HEK293 (cell line): ENCODE measurements at regions not wholly inside any gene's neighbourhood (a gene's known extent, or its start where the extent isn't known, plus 50 kb on each side); places are given as distances from the start of the nearest gene placed in this dataset.

Experiments
- ZBTB7A ChIP-seq: fragments of 450-650 bp; formaldehyde crosslinking; IDR thresholded peaks from 2 replicates; pipeline ENCODE4 v1.5.1; 2016; ENCODE audit warnings: low read depth, missing biosample characterization, missing genetic modification characterization
- ZNF501 ChIP-seq: fragments of 450-650 bp; formaldehyde crosslinking; IDR thresholded peaks from 2 replicates; pipeline ENCODE4 v1.5.1; 2016; ENCODE audit warnings: missing biosample characterization, missing genetic modification characterization
- TF ChIP-seq, protein P1 (sequence below): fragments of 450-650 bp; formaldehyde crosslinking; optimal IDR thresholded peaks from 2 replicates; pipeline ENCODE3; 2016; ENCODE audit warnings: missing biosample characterization, mild to moderate bottlenecking, missing genetic modification characterization
- TF ChIP-seq, protein P2 (sequence below): fragments of 450-650 bp; formaldehyde crosslinking; IDR thresholded peaks from 2 replicates; pipeline ENCODE4 v1.5.1; 2016; ENCODE audit warnings: missing biosample characterization, missing genetic modification characterization
- TF ChIP-seq, protein P3 (sequence below): fragments of 450-650 bp; IDR thresholded peaks from 2 replicates; pipeline ENCODE4 v1.5.1; 2018; ENCODE audit warnings: missing biosample characterization, mild to moderate bottlenecking, missing genetic modification characterization

DNA sequence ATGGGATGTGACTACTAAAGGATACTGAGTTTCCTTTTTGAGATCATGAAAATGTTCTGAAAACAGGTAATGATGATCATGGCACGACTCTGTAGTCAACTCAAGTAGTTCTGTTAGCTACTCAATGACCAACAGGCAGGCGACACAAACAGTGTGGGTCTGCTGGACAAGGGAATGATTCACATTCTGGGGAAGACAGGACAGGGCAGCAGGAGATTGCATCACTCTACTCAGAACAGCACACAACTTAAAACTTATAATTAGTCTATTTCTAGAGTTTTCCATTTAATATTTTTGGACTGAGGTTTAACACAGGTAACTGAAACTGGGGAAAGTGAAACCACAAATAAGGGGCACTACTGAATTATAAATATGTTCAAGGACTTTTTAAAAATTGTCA, 365.2 kb downstream of the PRDM5 start:
- TF ChIP-seq ZNF501 (tag by site-specific recombination) (no peak), ZBTB7A (tag by site-specific recombination) (no peak)
- TF ChIP-seq, protein P1, sequence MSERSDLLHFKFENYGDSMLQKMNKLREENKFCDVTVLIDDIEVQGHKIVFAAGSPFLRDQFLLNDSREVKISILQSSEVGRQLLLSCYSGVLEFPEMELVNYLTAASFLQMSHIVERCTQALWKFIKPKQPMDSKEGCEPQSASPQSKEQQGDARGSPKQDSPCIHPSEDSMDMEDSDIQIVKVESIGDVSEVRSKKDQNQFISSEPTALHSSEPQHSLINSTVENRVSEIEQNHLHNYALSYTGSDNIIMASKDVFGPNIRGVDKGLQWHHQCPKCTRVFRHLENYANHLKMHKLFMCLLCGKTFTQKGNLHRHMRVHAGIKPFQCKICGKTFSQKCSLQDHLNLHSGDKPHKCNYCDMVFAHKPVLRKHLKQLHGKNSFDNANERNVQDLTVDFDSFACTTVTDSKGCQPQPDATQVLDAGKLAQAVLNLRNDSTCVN: no peak
- TF ChIP-seq, protein P2, sequence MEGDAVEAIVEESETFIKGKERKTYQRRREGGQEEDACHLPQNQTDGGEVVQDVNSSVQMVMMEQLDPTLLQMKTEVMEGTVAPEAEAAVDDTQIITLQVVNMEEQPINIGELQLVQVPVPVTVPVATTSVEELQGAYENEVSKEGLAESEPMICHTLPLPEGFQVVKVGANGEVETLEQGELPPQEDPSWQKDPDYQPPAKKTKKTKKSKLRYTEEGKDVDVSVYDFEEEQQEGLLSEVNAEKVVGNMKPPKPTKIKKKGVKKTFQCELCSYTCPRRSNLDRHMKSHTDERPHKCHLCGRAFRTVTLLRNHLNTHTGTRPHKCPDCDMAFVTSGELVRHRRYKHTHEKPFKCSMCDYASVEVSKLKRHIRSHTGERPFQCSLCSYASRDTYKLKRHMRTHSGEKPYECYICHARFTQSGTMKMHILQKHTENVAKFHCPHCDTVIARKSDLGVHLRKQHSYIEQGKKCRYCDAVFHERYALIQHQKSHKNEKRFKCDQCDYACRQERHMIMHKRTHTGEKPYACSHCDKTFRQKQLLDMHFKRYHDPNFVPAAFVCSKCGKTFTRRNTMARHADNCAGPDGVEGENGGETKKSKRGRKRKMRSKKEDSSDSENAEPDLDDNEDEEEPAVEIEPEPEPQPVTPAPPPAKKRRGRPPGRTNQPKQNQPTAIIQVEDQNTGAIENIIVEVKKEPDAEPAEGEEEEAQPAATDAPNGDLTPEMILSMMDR (tag by site-specific recombination): no peak
- TF ChIP-seq, protein P3, sequence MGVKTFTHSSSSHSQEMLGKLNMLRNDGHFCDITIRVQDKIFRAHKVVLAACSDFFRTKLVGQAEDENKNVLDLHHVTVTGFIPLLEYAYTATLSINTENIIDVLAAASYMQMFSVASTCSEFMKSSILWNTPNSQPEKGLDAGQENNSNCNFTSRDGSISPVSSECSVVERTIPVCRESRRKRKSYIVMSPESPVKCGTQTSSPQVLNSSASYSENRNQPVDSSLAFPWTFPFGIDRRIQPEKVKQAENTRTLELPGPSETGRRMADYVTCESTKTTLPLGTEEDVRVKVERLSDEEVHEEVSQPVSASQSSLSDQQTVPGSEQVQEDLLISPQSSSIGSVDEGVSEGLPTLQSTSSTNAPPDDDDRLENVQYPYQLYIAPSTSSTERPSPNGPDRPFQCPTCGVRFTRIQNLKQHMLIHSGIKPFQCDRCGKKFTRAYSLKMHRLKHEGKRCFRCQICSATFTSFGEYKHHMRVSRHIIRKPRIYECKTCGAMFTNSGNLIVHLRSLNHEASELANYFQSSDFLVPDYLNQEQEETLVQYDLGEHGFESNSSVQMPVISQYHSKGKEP (tag by site-specific recombination): no peak
